ENCODE measurements at regions not wholly inside any gene's neighbourhood (a gene's known extent, or its start where the extent isn't known, plus 50 kb on each side); places are given as distances from the start of the nearest gene placed in this dataset.

DNA sequence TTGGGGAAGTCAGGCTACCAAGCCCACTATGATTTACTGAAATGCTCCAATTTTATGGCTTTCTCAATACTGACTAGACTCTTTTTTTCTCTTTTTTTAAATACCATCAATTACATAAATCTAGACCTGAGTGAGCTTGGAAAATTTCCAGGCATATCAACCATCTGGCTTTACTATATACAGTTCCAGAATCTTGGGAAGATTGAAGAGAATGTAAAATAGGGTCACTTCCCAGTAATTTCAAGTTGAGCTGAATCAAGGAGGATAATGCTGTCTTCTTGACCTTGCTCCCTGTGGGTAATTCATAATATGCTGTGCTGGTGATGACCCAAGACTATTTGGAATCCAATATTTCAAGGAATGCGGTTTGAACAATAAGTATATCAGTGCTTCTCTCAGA, 108.1 kb downstream of the MAP3K21 start:
- no peak overlapping the region for H3K27ac ChIP-seq (ENCODE audit: low read depth in 1 of 2, low read length in 1 of 2)
- TF ChIP-seq, protein P1, sequence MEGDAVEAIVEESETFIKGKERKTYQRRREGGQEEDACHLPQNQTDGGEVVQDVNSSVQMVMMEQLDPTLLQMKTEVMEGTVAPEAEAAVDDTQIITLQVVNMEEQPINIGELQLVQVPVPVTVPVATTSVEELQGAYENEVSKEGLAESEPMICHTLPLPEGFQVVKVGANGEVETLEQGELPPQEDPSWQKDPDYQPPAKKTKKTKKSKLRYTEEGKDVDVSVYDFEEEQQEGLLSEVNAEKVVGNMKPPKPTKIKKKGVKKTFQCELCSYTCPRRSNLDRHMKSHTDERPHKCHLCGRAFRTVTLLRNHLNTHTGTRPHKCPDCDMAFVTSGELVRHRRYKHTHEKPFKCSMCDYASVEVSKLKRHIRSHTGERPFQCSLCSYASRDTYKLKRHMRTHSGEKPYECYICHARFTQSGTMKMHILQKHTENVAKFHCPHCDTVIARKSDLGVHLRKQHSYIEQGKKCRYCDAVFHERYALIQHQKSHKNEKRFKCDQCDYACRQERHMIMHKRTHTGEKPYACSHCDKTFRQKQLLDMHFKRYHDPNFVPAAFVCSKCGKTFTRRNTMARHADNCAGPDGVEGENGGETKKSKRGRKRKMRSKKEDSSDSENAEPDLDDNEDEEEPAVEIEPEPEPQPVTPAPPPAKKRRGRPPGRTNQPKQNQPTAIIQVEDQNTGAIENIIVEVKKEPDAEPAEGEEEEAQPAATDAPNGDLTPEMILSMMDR (IDR thresholded peaks at IDR 0.05; ENCODE audit: control extremely low read depth, extremely low read depth) = no peak
- no peak overlapping the region for H3K4me3 ChIP-seq
- WGBS, 2 donors = 57 to 77% methylated on average over 1 of the region's 1 CpG
- H3K9me3 ChIP-seq (ENCODE audit: control insufficient read depth in 4 of 4, insufficient read depth in 3 of 4, low read length in 3 of 4) = no peaks in the 10 kb centered on the region
- no peaks in the 10 kb centered on the region for H3K4me1 ChIP-seq (ENCODE audit: control insufficient read depth in 5 of 5, insufficient read depth in 5 of 5, low read length in 5 of 5)
- peaks cover 0 to 3% (median 0%) of the 10 kb centered on the region in 3 donors for H3K27me3 ChIP-seq (ENCODE audit: control insufficient read depth in 3 of 3, insufficient read depth in 3 of 3, low read length in 2 of 3)
- no peak overlapping the region for H3K9ac ChIP-seq (ENCODE audit: insufficient read depth in 1 of 2, low read length in 2 of 2)
- no peak for ATAC-seq (ENCODE audit: insufficient read depth, low FRiP score)
- H3K36me3 ChIP-seq (ENCODE audit: control insufficient read depth in 4 of 4, insufficient read depth in 4 of 4, low read length in 4 of 4) = no peaks in the 10 kb centered on the region
- DNase-seq = no peak

DNA sequence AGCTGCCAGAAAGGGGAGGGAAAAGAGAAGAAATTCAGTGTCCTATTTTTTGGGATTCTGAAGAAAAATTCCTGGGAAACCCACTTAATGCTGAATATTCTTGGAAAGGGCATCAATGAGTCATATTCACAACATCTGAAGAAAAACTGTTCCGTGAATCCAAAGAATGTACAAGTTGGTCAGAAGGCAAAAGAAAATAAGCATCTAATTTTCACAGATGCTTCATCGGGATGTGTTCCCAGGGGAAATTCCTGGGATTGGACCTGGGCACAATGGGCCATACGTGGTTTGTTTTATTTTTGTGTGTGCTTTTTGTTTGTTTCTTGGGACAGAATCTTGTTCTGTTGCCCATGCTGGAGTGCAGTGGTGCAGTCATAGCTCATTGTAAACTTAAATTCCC, 112.2 kb downstream of the MAP3K21 start:
- 75 to 79% methylated on average over 3 of the region's 3 CpGs for WGBS, 2 donors
- ATAC-seq (ENCODE audit: insufficient read depth, low FRiP score) (no peak), DNase-seq (no peak)
- Histone ChIP-seq H3K27me3 (ENCODE audit: control insufficient read depth in 3 of 3, insufficient read depth in 3 of 3, low read length in 2 of 3) (peaks cover 0 to 3% (median 0%) of the 10 kb centered on the region in 3 donors), H3K36me3 (ENCODE audit: control insufficient read depth in 4 of 4, insufficient read depth in 4 of 4, low read length in 4 of 4) (no peaks in the 10 kb centered on the region), H3K9me3 (ENCODE audit: control insufficient read depth in 4 of 4, insufficient read depth in 3 of 4, low read length in 3 of 4) (peaks cover 0 to 2% (median 0%) of the 10 kb centered on the region in 4 donors), H3K4me1 (ENCODE audit: control insufficient read depth in 5 of 5, insufficient read depth in 5 of 5, low read length in 5 of 5) (peaks cover 0 to 3% (median 0%) of the 10 kb centered on the region in 5 donors), H3K4me3 (no peak overlapping the region), H3K27ac (ENCODE audit: low read depth in 1 of 2, low read length in 1 of 2) (no peak overlapping the region), H3K9ac (ENCODE audit: insufficient read depth in 1 of 2, low read length in 2 of 2) (no peak overlapping the region)
- TF ChIP-seq, protein P1 (IDR thresholded peaks at IDR 0.05; ENCODE audit: control extremely low read depth, extremely low read depth) = no peak

DNA sequence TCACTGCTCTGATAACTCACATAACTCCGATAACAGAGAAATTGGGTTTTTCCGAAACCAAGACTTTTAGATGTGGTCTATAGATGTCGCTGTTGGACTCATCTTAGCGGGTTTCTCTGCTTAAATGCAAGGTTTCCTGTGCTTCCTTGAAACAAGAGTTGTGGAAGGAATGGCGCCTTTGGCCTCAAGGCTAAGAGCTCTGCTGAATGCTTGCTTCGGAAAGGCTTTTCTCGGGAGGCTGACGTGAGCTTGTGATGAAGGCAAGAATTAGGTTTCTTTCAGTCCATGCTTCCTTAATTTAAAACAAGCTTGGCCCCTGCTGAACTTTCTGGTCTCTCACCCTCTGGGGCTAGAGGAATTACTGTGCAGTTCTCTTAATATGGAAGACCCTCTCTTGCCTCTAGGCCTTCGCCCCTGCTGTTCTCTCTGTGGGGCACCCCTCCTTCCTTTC, 113.5 kb downstream of the MAP3K21 start:
- H3K27me3 ChIP-seq (ENCODE audit: control insufficient read depth in 3 of 3, insufficient read depth in 3 of 3, low read length in 2 of 3) = peaks cover 0 to 3% (median 0%) of the 10 kb centered on the region in 3 donors
- peaks cover 0 to 3% (median 0%) of the 10 kb centered on the region in 5 donors for H3K4me1 ChIP-seq (ENCODE audit: control insufficient read depth in 5 of 5, insufficient read depth in 5 of 5, low read length in 5 of 5)
- H3K4me3 ChIP-seq = no peak overlapping the region
- ATAC-seq (ENCODE audit: insufficient read depth, low FRiP score) (peak; percentile 53), DNase-seq (peak; percentile 44 to 84 (median 70))
- peaks cover 0 to 4% (median 1%) of the 10 kb centered on the region in 4 donors for H3K9me3 ChIP-seq (ENCODE audit: control insufficient read depth in 4 of 4, insufficient read depth in 3 of 4, low read length in 3 of 4)
- TF ChIP-seq, protein P1 (IDR thresholded peaks at IDR 0.05; ENCODE audit: control extremely low read depth, extremely low read depth) = no peak
- WGBS, 2 donors = 15 to 18% methylated on average over 9 of the region's 9 CpGs
- no peak overlapping the region for H3K27ac ChIP-seq (ENCODE audit: low read depth in 1 of 2, low read length in 1 of 2)
- H3K36me3 ChIP-seq (ENCODE audit: control insufficient read depth in 4 of 4, insufficient read depth in 4 of 4, low read length in 4 of 4) = no peaks in the 10 kb centered on the region
- H3K9ac ChIP-seq (ENCODE audit: insufficient read depth in 1 of 2, low read length in 2 of 2) = no peak overlapping the region

Measured in lung (tissue), 11 donors.